LNCaP clone FGC (cell line): ENCODE measurements at regions not wholly inside any gene's neighbourhood (a gene's known extent, or its start where the extent isn't known, plus 50 kb on each side); places are given as distances from the start of the nearest gene placed in this dataset.

Experiments used
- DNase-seq: peaks from one replicate; pipeline ENCODE4 v3.0.0-alpha.2; 2011; ENCODE audit warnings: low read depth
- H3K4me3 ChIP-seq: 2 replicates; pipeline ENCODE4 v1.5.1; 2011; ENCODE audit warnings: mild to moderate bottlenecking, low read depth, low read length, control low read depth
- CTCF ChIP-seq: IDR thresholded peaks from 2 replicates; pipeline ENCODE4 v1.5.1; 2012; ENCODE audit warnings: mild to moderate bottlenecking; ENCODE audit not compliant: control insufficient read depth, insufficient read depth; ENCODE audit errors: extremely low read depth

- no peak overlapping the region for H3K4me3 ChIP-seq
- DNase-seq, result no peak
- no peak for TF ChIP-seq CTCF
Measured at GRCh38 chr2:43095533-43096295, 130.7 kb downstream of the ZFP36L2 start.

- TF ChIP-seq CTCF, result no peak
- DNase-seq, result no peak
Measured at GRCh38 chr2:43092520-43093179, 133.8 kb downstream of the ZFP36L2 start.

GRCh38 chr2:43090317-43090716, 136.1 kb downstream of the ZFP36L2 start:
- DNase-seq, result no peak
- no peak for TF ChIP-seq CTCF
- no peak overlapping the region for H3K4me3 ChIP-seq

More at GRCh38 chr2:43092520-43093179, 133.8 kb downstream of the ZFP36L2 start:
- no peak overlapping the region for H3K4me3 ChIP-seq

GRCh38 chr2:43088143-43089073, 138.0 kb downstream of the ZFP36L2 start:
- no peak for TF ChIP-seq CTCF
- no peak overlapping the region for H3K4me3 ChIP-seq
- no peak for DNase-seq

- H3K4me3 ChIP-seq, result no peak overlapping the region
- TF ChIP-seq CTCF, result no peak
- no peak for DNase-seq
Measured at GRCh38 chr2:43087413-43087812, 139.0 kb downstream of the ZFP36L2 start.

- no peak for DNase-seq
- H3K4me3 ChIP-seq, result no peak overlapping the region
- TF ChIP-seq CTCF, result no peak
Measured at GRCh38 chr2:43086451-43087221, 139.8 kb downstream of the ZFP36L2 start.
